ENCODE measurements at regions not wholly inside any gene's neighbourhood (a gene's known extent, or its start where the extent isn't known, plus 50 kb on each side); places are given as distances from the start of the nearest gene placed in this dataset.

- no peak overlapping the region for H3K4me3 ChIP-seq (replicated peaks; ENCODE audit: low read depth, low read length)
- TF ChIP-seq, protein P1, sequence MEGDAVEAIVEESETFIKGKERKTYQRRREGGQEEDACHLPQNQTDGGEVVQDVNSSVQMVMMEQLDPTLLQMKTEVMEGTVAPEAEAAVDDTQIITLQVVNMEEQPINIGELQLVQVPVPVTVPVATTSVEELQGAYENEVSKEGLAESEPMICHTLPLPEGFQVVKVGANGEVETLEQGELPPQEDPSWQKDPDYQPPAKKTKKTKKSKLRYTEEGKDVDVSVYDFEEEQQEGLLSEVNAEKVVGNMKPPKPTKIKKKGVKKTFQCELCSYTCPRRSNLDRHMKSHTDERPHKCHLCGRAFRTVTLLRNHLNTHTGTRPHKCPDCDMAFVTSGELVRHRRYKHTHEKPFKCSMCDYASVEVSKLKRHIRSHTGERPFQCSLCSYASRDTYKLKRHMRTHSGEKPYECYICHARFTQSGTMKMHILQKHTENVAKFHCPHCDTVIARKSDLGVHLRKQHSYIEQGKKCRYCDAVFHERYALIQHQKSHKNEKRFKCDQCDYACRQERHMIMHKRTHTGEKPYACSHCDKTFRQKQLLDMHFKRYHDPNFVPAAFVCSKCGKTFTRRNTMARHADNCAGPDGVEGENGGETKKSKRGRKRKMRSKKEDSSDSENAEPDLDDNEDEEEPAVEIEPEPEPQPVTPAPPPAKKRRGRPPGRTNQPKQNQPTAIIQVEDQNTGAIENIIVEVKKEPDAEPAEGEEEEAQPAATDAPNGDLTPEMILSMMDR (IDR thresholded peaks at IDR 0.05; ENCODE audit: low read depth, low read length, missing control alignments) = no peak
- no peak for DNase-seq (ENCODE audit: extremely low read depth, low read depth)
Observed at GRCh38 chr2:129276978-129277584, 702.4 kb upstream of the RAB6C start.

- DNase-seq (ENCODE audit: extremely low read depth, low read depth) = no peak
- TF ChIP-seq, protein P1 (IDR thresholded peaks at IDR 0.05; ENCODE audit: low read depth, low read length, missing control alignments) = no peak
- H3K4me3 ChIP-seq (replicated peaks; ENCODE audit: low read depth, low read length) = no peak overlapping the region
Observed at GRCh38 chr2:129277585-129277981, 701.9 kb upstream of the RAB6C start.

DNA sequence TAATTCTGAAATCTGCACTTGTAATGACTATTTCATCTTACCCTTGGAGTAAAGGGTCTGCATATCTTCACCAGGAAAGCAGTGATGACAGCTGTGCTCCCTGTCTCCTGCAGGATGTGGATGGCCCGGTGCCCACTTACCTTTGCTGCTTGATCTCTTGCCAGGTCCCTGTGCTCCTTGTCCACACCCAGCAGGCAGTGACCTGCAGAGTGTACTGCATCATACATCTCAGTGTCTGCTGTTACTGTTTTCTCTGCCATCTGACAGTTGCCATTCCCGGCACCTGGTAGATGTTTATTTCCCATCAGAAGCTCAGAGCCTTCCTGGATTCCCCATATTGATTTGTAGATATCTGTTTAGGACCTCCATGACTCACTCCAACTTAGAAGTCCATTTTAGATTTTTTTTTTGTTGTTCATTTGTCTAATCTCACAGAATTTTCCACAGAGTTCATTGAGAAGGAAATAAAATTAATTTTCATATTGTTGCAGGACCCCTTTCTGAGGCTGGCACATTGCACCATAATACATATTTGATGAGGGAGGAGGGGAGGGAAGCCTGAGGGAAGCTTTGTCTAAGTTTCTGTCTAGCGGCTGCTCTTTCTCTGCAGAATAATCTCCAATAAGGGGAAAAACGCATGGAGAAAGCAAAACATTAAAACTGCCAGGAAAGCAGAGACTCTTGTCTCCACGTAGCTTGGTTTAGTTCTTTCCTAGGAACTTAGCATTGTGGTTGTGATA, 697.5 kb upstream of the RAB6C start:
- no peak for DNase-seq (ENCODE audit: extremely low read depth, low read depth)
- no peak overlapping the region for H3K4me3 ChIP-seq (replicated peaks; ENCODE audit: low read depth, low read length)

GRCh38 chr2:129285012-129285411, 694.5 kb upstream of the RAB6C start:
- no peak overlapping the region for H3K4me3 ChIP-seq (replicated peaks; ENCODE audit: low read depth, low read length)
- TF ChIP-seq, protein P1 (IDR thresholded peaks at IDR 0.05; ENCODE audit: low read depth, low read length, missing control alignments) = no peak
- no peak for DNase-seq (ENCODE audit: extremely low read depth, low read depth)

More for the DNA sequence above, 697.5 kb upstream of the RAB6C start:
- TF ChIP-seq, protein P1 (IDR thresholded peaks at IDR 0.05; ENCODE audit: low read depth, low read length, missing control alignments) = no peak

DNA sequence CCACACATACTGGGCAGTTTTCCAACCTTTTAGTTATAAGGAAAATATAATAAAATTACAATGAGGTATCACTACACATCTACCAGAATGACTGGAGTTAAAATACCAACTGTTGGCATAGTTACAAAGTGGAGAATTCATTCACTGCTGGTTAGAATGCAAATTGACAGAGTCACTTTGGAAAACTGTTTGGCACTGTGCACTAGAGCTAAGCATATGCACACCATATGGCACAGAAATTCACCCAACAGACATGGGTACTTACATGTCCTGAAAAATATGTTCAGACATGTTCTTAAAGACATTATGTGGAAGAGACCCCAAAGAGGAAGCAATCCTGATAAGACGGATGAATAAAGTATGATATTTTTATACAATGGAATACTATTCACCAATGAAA, 686.1 kb upstream of the RAB6C start:
- no peak for DNase-seq (ENCODE audit: extremely low read depth, low read depth)
- TF ChIP-seq, protein P1 (IDR thresholded peaks at IDR 0.05; ENCODE audit: low read depth, low read length, missing control alignments) = no peak

DNA sequence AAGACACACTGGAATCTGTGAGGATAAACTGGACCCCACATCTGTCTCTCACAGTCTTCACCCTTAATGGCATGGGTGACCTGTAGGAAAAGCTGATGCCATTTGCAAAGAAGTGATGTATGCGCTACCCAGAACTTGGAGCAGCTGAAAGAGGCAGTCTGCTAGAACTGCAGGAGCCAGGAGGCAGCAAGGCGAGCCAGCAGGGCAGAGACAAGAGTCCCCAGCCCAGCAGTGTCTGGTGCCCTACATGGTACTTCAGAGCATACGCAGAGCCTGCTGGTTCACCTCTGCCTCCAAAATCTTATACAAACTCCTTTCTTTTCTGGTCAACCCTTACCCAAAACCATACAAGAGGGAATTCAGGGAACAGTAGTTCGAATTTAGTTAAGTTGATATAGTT, 683.1 kb upstream of the RAB6C start:
- no peak overlapping the region for H3K4me3 ChIP-seq (replicated peaks; ENCODE audit: low read depth, low read length)
- TF ChIP-seq, protein P1 (IDR thresholded peaks at IDR 0.05; ENCODE audit: low read depth, low read length, missing control alignments) = no peak
- DNase-seq (ENCODE audit: extremely low read depth, low read depth) = no peak

More for the DNA sequence above, 686.1 kb upstream of the RAB6C start:
- H3K4me3 ChIP-seq (replicated peaks; ENCODE audit: low read depth, low read length) = no peak overlapping the region
